PC-9 (cell line): ENCODE measurements at regions not wholly inside any gene's neighbourhood (a gene's known extent, or its start where the extent isn't known, plus 50 kb on each side); places are given as distances from the start of the nearest gene placed in this dataset.
"Not testable (repeated sequence)": the region's sequence is repeated elsewhere in the genome, so short reads cannot be mapped to it uniquely, and the experiment has no call there.

ENCODE experiments used
- EZH2 ChIP-seq: fragments of 200-600 bp; sonication (generic); IDR thresholded peaks from 2 replicates; pipeline ENCODE4 v1.8.0; 2017; ENCODE audit warnings: antibody characterized with exemption, low read depth
- TF ChIP-seq, protein P1 (sequence below): fragments of 200-600 bp; sonication (generic); conservative IDR thresholded peaks from 2 replicates; pipeline ENCODE4 v1.6.1; 2017; ENCODE audit warnings: mixed run types, antibody characterized with exemption, mild to moderate bottlenecking, moderate library complexity

GRCh38 chr1:99374693-99375092, 110.4 kb downstream of the PLPPR4 start:
- TF ChIP-seq, protein P1, sequence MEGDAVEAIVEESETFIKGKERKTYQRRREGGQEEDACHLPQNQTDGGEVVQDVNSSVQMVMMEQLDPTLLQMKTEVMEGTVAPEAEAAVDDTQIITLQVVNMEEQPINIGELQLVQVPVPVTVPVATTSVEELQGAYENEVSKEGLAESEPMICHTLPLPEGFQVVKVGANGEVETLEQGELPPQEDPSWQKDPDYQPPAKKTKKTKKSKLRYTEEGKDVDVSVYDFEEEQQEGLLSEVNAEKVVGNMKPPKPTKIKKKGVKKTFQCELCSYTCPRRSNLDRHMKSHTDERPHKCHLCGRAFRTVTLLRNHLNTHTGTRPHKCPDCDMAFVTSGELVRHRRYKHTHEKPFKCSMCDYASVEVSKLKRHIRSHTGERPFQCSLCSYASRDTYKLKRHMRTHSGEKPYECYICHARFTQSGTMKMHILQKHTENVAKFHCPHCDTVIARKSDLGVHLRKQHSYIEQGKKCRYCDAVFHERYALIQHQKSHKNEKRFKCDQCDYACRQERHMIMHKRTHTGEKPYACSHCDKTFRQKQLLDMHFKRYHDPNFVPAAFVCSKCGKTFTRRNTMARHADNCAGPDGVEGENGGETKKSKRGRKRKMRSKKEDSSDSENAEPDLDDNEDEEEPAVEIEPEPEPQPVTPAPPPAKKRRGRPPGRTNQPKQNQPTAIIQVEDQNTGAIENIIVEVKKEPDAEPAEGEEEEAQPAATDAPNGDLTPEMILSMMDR = not testable (repeated sequence)
- TF ChIP-seq EZH2 = not testable (repeated sequence)
